ENCODE measurements at regions not wholly inside any gene's neighbourhood (a gene's known extent, or its start where the extent isn't known, plus 50 kb on each side); places are given as distances from the start of the nearest gene placed in this dataset.

DNA sequence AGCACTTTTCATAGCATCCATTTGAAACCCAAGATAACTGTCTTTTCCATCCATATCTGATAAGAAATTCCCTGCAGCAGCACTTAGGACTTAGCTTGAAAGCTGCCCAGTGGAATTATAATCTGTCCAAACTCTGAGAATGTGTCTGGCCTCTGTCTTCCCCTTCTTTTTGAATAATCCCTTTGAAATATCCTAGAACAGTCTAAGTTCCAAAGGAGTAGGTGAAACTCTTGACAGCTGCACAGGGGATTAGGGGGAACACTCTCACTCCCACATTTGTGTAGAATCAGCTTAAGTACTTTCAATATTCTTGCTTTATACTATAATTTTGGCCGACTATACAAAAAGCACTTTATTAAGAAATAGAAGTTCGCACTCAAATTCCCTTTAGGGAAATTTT, 157.7 kb downstream of the PAPSS1 start:
- Histone ChIP-seq H2AFZ (ENCODE audit: low read depth, low read length, poor library complexity, severe bottlenecking) (no peak overlapping the region), H4K20me1 (ENCODE audit: insufficient read depth) (no peaks in the 10 kb centered on the region), H3K9me3 (ENCODE audit: control insufficient read depth in 1 of 2, insufficient read depth in 1 of 2, low read depth in 1 of 2, low read length in 2 of 2) (no peaks in the 10 kb centered on the region), H3K9ac (ENCODE audit: low read length) (no peak overlapping the region), H3K27me3 (ENCODE audit: insufficient read depth, low read length) (no peaks in the 10 kb centered on the region), H3K79me2 (ENCODE audit: insufficient read depth, low read length) (no peaks in the 10 kb centered on the region), H3K27ac (ENCODE audit: low read depth, low read length) (no peak overlapping the region), H3K4me1 (ENCODE audit: control insufficient read depth in 1 of 2, insufficient read depth in 2 of 2, low read length in 2 of 2) (no peaks in the 10 kb centered on the region), H3K4me3 (replicated peaks in 1 of 2; ENCODE audit: low read depth in 1 of 2, low read length in 2 of 2) (no peak overlapping the region), H3K36me3 (ENCODE audit: control insufficient read depth in 1 of 2, insufficient read depth in 2 of 2, low read length in 2 of 2) (no peaks in the 10 kb centered on the region), H3K9me2 (ENCODE audit: insufficient read depth) (no peaks in the 10 kb centered on the region), H3K4me2 (ENCODE audit: low read length) (no peak overlapping the region)
- ATAC-seq (no peak), DNase-seq (ENCODE audit: low read depth, low spot score) (no peak)
- TF ChIP-seq EGR1 (IDR thresholded peaks at IDR 0.05; ENCODE audit: low read depth) (no peak), CEBPB (IDR thresholded peaks at IDR 0.05; ENCODE audit: low read depth) (no peak), ELF1 (IDR thresholded peaks at IDR 0.05; ENCODE audit: borderline replicate concordance, low read depth) (no peak), RAD21 (IDR thresholded peaks at IDR 0.05; ENCODE audit: low read depth) (no peak), POLR2A (IDR thresholded peaks at IDR 0.05; ENCODE audit: borderline replicate concordance, extremely low read depth, insufficient read depth, insufficient read length) (no peak), TCF7L2 (IDR thresholded peaks at IDR 0.05; ENCODE audit: borderline replicate concordance, extremely low read depth, insufficient read depth, insufficient read length) (no peak)
- BruUV-seq (replicated peaks) = no TSS peak
- intact Hi-C loops (cut with micrococcal nuclease) = no loop called here
- POLR2A ChIA-PET = no interaction called here
- RAD21 ChIA-PET (ENCODE audit: low non-redundant PET in 1 of 2, low total read pairs in 2 of 2, uncharacterized antibody in 2 of 2, unreplicated experiment in 2 of 2) = no interaction called here
- CTCF ChIA-PET = no interaction called here

DNA sequence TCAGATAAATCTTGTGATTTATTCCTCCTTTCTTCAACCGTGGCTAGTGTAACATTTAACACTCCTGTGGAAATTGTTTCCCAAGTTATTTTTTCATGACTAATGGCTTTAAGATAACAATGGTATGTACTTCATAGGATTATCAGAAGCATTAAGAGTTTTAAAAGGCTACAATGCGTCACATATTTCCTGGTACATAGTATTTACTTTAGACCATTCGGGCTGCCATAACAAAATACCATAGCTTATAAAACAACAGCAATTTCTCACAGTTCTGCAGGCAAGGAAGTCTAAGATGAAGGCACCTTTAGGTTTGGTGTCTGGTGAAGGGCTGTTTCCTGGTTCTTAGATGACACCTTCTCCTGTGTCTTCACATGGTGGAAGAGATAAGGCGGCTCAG, 158.6 kb downstream of the PAPSS1 start:
- no peak overlapping the region for H3K9ac ChIP-seq (ENCODE audit: low read length)
- no peaks in the 10 kb centered on the region for H3K36me3 ChIP-seq (ENCODE audit: control insufficient read depth in 1 of 2, insufficient read depth in 2 of 2, low read length in 2 of 2)
- H3K4me1 ChIP-seq (ENCODE audit: control insufficient read depth in 1 of 2, insufficient read depth in 2 of 2, low read length in 2 of 2) = no peaks in the 10 kb centered on the region
- ChIA-PET RAD21 (ENCODE audit: low non-redundant PET in 1 of 2, low total read pairs in 2 of 2, uncharacterized antibody in 2 of 2, unreplicated experiment in 2 of 2) (no interaction called here), CTCF (no interaction called here), POLR2A (no interaction called here)
- H2AFZ ChIP-seq (ENCODE audit: low read depth, low read length, poor library complexity, severe bottlenecking) = no peak overlapping the region
- no peak overlapping the region for H3K4me2 ChIP-seq (ENCODE audit: low read length)
- TF ChIP-seq SIN3A (IDR thresholded peaks at IDR 0.05; ENCODE audit: low read depth) = no peak
- TF ChIP-seq EGR1 (IDR thresholded peaks at IDR 0.05; ENCODE audit: low read depth) = no peak
- TF ChIP-seq YY1 (IDR thresholded peaks at IDR 0.05; ENCODE audit: extremely low read depth, insufficient replicate concordance, low read depth, low read length) = no peak
- TF ChIP-seq, protein P1, sequence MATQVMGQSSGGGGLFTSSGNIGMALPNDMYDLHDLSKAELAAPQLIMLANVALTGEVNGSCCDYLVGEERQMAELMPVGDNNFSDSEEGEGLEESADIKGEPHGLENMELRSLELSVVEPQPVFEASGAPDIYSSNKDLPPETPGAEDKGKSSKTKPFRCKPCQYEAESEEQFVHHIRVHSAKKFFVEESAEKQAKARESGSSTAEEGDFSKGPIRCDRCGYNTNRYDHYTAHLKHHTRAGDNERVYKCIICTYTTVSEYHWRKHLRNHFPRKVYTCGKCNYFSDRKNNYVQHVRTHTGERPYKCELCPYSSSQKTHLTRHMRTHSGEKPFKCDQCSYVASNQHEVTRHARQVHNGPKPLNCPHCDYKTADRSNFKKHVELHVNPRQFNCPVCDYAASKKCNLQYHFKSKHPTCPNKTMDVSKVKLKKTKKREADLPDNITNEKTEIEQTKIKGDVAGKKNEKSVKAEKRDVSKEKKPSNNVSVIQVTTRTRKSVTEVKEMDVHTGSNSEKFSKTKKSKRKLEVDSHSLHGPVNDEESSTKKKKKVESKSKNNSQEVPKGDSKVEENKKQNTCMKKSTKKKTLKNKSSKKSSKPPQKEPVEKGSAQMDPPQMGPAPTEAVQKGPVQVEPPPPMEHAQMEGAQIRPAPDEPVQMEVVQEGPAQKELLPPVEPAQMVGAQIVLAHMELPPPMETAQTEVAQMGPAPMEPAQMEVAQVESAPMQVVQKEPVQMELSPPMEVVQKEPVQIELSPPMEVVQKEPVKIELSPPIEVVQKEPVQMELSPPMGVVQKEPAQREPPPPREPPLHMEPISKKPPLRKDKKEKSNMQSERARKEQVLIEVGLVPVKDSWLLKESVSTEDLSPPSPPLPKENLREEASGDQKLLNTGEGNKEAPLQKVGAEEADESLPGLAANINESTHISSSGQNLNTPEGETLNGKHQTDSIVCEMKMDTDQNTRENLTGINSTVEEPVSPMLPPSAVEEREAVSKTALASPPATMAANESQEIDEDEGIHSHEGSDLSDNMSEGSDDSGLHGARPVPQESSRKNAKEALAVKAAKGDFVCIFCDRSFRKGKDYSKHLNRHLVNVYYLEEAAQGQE (IDR thresholded peaks at IDR 0.05; ENCODE audit: low read depth) = no peak
- intact Hi-C loops (cut with micrococcal nuclease) = no loop called here
- H4K20me1 ChIP-seq (ENCODE audit: insufficient read depth) = no peaks in the 10 kb centered on the region
- DNase-seq (ENCODE audit: low read depth, low spot score) = no peak
- no peak overlapping the region for H3K27ac ChIP-seq (ENCODE audit: low read depth, low read length)
- H3K79me2 ChIP-seq (ENCODE audit: insufficient read depth, low read length) = no peaks in the 10 kb centered on the region
- no peaks in the 10 kb centered on the region for H3K9me2 ChIP-seq (ENCODE audit: insufficient read depth)
- no TSS peak for BruUV-seq (replicated peaks)
- no peak for ATAC-seq
- no peaks in the 10 kb centered on the region for H3K9me3 ChIP-seq (ENCODE audit: control insufficient read depth in 1 of 2, insufficient read depth in 1 of 2, low read depth in 1 of 2, low read length in 2 of 2)
- H3K4me3 ChIP-seq (replicated peaks in 1 of 2; ENCODE audit: low read depth in 1 of 2, low read length in 2 of 2) = no peak overlapping the region
- H3K27me3 ChIP-seq (ENCODE audit: insufficient read depth, low read length) = no peaks in the 10 kb centered on the region
